ENCODE measurements at regions not wholly inside any gene's neighbourhood (a gene's known extent, or its start where the extent isn't known, plus 50 kb on each side); places are given as distances from the start of the nearest gene placed in this dataset.

- no peak for DNase-seq
- TF ChIP-seq, protein P1, sequence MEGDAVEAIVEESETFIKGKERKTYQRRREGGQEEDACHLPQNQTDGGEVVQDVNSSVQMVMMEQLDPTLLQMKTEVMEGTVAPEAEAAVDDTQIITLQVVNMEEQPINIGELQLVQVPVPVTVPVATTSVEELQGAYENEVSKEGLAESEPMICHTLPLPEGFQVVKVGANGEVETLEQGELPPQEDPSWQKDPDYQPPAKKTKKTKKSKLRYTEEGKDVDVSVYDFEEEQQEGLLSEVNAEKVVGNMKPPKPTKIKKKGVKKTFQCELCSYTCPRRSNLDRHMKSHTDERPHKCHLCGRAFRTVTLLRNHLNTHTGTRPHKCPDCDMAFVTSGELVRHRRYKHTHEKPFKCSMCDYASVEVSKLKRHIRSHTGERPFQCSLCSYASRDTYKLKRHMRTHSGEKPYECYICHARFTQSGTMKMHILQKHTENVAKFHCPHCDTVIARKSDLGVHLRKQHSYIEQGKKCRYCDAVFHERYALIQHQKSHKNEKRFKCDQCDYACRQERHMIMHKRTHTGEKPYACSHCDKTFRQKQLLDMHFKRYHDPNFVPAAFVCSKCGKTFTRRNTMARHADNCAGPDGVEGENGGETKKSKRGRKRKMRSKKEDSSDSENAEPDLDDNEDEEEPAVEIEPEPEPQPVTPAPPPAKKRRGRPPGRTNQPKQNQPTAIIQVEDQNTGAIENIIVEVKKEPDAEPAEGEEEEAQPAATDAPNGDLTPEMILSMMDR (IDR thresholded peaks at IDR 0.05): no peak
- intact Hi-C loops (cut with DNase I): no loop called here
- FAIRE-seq: no peak
- WGBS, 2 donors: 68% methylated on average over 10 of the region's 10 CpGs
- H3K4me1 ChIP-seq: no peaks in the 10 kb centered on the region
- no peak overlapping the region for H3K4me3 ChIP-seq
- H3K9me3 ChIP-seq: no peaks in the 10 kb centered on the region
- H3K27ac ChIP-seq: no peak overlapping the region
- H3K36me3 ChIP-seq: no peaks in the 10 kb centered on the region
- ATAC-seq: no peak
- H3K27me3 ChIP-seq: no peaks in the 10 kb centered on the region
Measured at GRCh38 chr6:137740967-137741761, 125.9 kb upstream of the TNFAIP3 start.

DNA sequence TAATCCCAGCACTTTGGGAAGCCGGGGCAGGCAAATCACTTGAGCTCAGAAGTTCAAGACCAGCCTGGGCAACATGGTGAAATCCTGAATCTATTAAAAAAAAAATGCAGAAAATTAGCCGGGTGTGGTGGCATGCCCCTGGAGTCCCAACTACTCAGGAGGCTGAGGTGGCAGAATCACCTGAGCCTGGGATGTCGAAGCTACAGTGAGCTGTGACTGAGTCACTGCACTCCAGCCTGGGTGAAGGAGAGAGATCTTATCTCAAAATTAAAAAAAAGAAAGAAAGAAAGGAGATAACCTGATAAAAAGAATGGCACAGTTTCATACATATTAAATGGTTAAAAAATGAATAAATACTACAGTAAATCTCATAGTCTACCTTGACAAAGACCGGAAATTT, 123.6 kb upstream of the TNFAIP3 start:
- H3K9me3 ChIP-seq: no peaks in the 10 kb centered on the region
- no peak for FAIRE-seq
- WGBS, 2 donors: 94 to 95% methylated on average over 4 of the region's 4 CpGs

GRCh38 chr6:137744877-137745276, 122.2 kb upstream of the TNFAIP3 start:
- Histone ChIP-seq H3K27ac (no peak overlapping the region), H3K4me3 (no peak overlapping the region), H3K9me3 (no peaks in the 10 kb centered on the region), H3K36me3 (no peaks in the 10 kb centered on the region), H3K27me3 (no peaks in the 10 kb centered on the region), H3K4me1 (no peaks in the 10 kb centered on the region)
- TF ChIP-seq, protein P1 (IDR thresholded peaks at IDR 0.05): no peak
- WGBS, 2 donors: 83 to 84% methylated on average over 3 of the region's 3 CpGs
- DNase-seq (no peak), FAIRE-seq (no peak), ATAC-seq (no peak)
- intact Hi-C loops (cut with DNase I): no loop called here

More for the DNA sequence above, 123.6 kb upstream of the TNFAIP3 start:
- no peak for ATAC-seq
- Histone ChIP-seq H3K27me3 (no peaks in the 10 kb centered on the region), H3K4me3 (no peak overlapping the region), H3K36me3 (no peaks in the 10 kb centered on the region), H3K27ac (no peak overlapping the region), H3K4me1 (no peaks in the 10 kb centered on the region)
- TF ChIP-seq, protein P1 (IDR thresholded peaks at IDR 0.05): no peak
- intact Hi-C loops (cut with DNase I): no loop called here
- no peak for DNase-seq

GRCh38 chr6:137745321-137745720, 121.7 kb upstream of the TNFAIP3 start:
- DNase-seq (no peak), ATAC-seq (no peak), FAIRE-seq (no peak)
- Histone ChIP-seq H3K36me3 (no peaks in the 10 kb centered on the region), H3K4me1 (no peaks in the 10 kb centered on the region), H3K27ac (no peak overlapping the region), H3K9me3 (no peaks in the 10 kb centered on the region), H3K4me3 (no peak overlapping the region), H3K27me3 (no peaks in the 10 kb centered on the region)
- intact Hi-C loops (cut with DNase I): no loop called here
- 74 to 78% methylated on average over 1 of the region's 1 CpG for WGBS, 2 donors
- TF ChIP-seq, protein P1 (IDR thresholded peaks at IDR 0.05): no peak

- H3K4me1 ChIP-seq: no peaks in the 10 kb centered on the region
- DNase-seq (no peak), FAIRE-seq (no peak), ATAC-seq (no peak)
- TF ChIP-seq, protein P1 (IDR thresholded peaks at IDR 0.05): no peak
- H3K36me3 ChIP-seq: no peaks in the 10 kb centered on the region
- H3K27ac ChIP-seq: no peak overlapping the region
- no peaks in the 10 kb centered on the region for H3K9me3 ChIP-seq
- intact Hi-C loops (cut with DNase I): no loop called here
- H3K4me3 ChIP-seq: no peak overlapping the region
- 90 to 91% methylated on average over 2 of the region's 2 CpGs for WGBS, 2 donors
- H3K27me3 ChIP-seq: no peaks in the 10 kb centered on the region
Measured at GRCh38 chr6:137746264-137746663, 120.8 kb upstream of the TNFAIP3 start.
